GM18873 (cell line): ENCODE measurements at regions not wholly inside any gene's neighbourhood (a gene's known extent, or its start where the extent isn't known, plus 50 kb on each side); places are given as distances from the start of the nearest gene placed in this dataset.

Experiments
- ATAC-seq: cut with Tn5 transposase; IDR thresholded peaks from one replicate; pipeline ENCODE4 v1.9.1; 2021; ENCODE audit warnings: mild to moderate bottlenecking, moderate library complexity, moderate number of reproducible peaks; ENCODE audit not compliant: unreplicated experiment, low FRiP score

GRCh38 chr6:170051229-170052172 is 239.4 kb downstream of the DLL1 start:
- no peak for ATAC-seq

GRCh38 chr6:170050591-170051041 is 240.3 kb downstream of the DLL1 start:
- no peak for ATAC-seq

GRCh38 chr6:170049641-170050561 is 241.0 kb downstream of the DLL1 start:
- no peak for ATAC-seq

- ATAC-seq: no peak
Observed at GRCh38 chr6:170048615-170049256, 242.1 kb downstream of the DLL1 start.

DNA sequence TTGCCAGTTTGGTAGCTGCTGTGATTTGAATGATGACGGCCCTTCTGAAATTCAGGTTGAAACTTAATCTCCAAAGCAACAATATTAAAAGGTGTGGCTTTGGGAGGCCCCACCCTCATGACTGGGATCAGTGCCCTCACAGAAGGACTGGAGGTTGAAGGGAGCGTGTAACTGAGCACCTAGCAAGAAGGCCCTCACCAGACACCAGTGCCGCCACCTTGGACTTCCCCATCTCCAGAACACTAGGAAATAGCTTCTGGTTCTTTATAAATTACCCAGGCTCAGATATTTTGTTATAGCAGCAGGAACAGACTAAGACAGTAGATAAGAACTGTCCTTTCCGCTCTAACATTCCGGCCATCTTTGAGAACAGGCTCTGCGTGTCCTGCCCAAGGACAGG is 243.1 kb downstream of the DLL1 start:
- ATAC-seq: no peak

DNA sequence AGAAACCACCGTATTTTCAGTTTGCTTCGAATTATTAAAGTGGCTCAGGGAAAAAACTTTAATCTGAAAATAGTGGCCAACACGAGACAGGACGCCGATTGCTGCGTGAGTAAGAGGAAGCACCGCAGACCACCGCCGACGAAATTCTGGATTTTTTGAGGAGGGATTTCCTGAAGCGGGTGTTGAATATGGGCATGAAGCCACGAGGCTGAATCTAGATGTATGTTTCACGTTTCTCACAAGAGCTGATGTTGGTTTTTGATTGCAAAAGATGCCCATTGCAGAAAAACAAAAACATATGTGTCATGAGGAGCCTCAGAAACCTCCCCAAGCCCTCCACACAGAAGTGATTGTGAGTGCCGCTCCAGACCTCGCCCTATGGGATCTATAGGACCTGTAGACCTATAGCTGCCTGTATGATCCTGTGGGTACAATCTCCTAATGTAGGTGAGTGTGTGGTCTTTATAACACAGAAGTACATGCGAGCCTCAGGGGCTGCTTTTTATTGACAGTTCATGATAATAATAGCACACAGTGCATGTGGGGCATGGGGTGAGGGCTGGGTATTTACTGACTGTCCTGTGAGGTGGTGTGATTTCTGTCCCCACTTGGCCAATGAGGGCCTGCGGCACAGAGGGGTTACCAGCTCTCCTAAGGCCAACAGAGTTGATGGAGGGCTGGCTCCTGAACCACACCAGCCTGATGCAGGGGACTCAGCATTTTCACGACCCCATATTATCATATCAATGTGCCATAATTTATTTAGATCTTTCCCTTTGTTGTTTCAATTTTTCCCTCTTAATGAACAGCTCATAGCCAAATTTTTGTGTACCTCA is 243.9 kb downstream of the DLL1 start:
- ATAC-seq: no peak

GRCh38 chr6:170045981-170046667 is 244.8 kb downstream of the DLL1 start:
- no peak for ATAC-seq

DNA sequence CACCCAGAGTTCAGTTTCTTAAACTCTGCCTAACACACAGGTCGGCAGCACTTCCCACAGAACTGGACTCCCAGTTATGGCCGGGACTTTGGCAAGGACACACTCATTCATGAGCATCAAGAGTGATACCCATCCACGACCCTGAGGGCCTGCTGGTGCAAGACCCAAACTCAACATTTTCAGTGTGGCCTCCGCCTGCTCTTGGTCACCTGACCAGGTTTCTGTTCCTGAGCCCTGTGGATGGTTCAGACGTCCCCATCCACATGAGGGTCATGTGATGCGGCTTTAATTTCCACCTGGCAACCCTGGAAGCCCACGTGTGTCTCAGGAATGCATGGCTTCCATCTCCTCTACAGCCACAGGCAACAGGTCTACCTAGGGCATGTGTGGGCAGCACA is 245.3 kb downstream of the DLL1 start:
- no peak for ATAC-seq

- ATAC-seq: no peak
Observed at GRCh38 chr6:170044836-170045562, 245.9 kb downstream of the DLL1 start.

DNA sequence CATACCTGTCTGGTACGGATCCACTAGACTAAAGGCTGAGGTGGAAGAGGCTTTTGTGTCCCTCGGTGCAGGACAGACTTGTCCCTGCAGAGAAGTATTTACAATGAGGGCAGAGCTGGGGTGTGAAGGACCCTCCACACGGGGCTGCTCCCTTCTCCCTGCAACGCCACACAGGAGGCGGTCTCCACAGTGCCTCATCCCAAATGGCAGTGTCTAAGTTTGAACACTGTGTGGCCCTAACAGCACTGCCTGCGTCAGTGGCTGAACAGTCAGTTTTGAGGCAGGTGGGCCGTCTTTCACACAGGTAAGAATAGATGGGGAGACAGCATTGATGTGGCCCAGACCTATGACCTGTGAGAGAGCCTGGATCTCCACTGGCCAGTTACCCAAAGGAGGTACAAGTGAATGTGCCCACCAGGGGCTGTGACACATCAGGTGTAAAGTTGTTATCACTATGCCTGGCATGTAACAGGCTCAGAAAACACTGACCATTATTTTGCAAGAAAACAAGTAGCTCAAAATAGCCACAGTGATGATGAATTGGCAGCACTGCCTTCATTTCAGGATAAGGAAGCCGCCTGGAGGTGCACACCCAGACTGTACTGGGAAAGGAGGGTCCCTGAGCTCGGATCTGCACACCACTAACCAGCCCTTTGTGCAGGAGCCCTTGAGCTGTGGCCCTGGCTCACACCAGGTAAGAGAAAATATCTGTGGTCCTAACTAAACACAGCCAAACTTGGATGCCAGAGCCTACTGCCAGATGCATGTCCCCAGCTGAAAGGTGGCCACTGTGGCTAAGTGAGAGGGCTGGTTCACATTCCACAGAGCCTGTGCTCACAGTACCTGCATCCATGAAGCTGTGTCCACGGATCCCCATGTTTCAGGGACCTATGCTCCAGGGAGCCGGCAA is 246.7 kb downstream of the DLL1 start:
- no peak for ATAC-seq

DNA sequence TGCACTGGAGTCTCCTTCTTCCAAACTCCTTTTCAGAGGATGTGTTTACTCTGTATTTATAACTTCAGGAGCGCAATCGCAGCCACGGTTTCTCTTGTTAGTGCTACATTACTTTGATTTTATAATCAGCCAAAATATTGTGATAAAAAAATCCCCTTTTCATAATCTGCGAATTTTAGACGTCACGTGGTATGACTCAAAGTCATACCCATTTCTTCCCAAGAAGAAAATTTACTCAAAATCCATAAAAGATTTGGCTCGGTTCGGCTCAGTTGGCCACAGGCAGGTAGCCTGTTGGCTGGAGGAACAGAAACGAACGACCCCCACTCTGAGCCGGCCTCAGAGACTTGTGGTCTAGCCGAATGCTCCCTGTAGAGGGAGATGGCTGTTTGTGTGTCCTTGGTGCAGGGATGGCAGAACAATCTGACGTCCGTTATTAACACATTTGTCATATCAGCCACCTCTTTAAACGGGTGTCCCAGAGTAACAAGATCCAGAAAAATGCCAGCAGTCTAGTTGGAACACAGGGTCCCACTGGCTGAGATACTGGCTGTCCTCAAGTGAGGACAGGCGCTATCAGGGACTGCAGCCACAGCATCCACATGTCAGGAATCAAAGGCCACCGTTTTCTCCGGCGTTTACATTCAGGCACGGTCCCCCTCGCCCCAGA is 247.6 kb downstream of the DLL1 start:
- ATAC-seq: no peak

DNA sequence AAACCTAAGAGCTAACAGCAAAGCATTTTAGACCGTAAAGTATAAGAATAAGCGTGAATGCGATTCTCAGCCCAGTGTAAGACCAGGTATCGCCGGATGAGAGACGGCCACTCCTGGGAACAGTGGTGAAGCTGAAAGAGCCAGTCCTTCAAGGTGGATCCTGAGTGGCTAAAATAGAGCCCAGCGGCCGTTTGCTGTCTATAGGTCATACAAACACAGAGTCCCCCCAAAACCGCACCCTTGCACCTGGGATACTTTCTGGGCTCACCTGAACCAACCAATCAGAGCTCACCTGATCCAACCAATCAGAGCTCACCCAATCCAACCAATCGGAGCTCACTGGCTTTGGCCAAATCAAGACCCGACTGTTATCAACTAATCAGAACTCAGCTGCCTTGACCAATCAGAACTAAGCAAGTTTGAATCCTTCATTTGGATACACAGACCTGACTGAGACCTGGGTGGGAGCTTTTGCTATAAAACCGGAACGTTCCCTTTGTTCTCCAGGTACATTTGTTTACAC is 248.2 kb downstream of the DLL1 start:
- ATAC-seq: no peak

- no peak for ATAC-seq
Observed at GRCh38 chr6:170042123-170042522, 248.8 kb downstream of the DLL1 start.

DNA sequence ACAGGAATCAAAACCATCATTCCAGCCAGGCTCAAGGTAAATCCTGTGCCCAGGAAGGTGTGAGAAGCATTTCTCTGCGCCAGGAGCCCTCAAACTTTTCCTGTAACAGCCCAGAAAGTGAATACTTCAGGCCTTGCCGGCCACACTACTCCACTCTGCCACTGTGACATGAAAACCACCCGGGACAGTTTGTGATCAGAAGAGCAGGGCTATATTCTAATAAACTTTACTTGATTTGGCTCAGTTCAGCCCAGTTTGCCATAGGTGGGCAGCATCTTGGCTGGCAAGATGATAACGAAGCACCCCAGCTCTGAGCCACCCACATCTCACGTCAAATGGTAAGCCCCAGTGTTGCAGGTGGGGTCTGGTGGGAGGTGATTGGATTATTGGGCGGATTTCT is 249.4 kb downstream of the DLL1 start:
- no peak for ATAC-seq

- ATAC-seq: no peak
Observed at GRCh38 chr6:170040906-170041305, 250.0 kb downstream of the DLL1 start.

- ATAC-seq: no peak
Observed at GRCh38 chr6:170040115-170040500, 250.8 kb downstream of the DLL1 start.
